ENCODE measurements at regions not wholly inside any gene's neighbourhood (a gene's known extent, or its start where the extent isn't known, plus 50 kb on each side); places are given as distances from the start of the nearest gene placed in this dataset.

- H3K4me1 ChIP-seq (ENCODE audit: control insufficient read depth in 2 of 3, insufficient read depth in 2 of 3, low read depth in 1 of 3, low read length in 3 of 3): no peaks in the 10 kb centered on the region
- no peaks in the 10 kb centered on the region for H3K9me3 ChIP-seq (ENCODE audit: control insufficient read depth in 2 of 3, insufficient read depth in 1 of 3, low read length in 3 of 3)
- no peak overlapping the region for H3K9ac ChIP-seq (ENCODE audit: low read length in 3 of 3)
- TF ChIP-seq CTCF (IDR thresholded peaks at IDR 0.05; ENCODE audit: borderline replicate concordance, extremely low read depth, insufficient read depth): no peak
- no peak for FAIRE-seq
- no peak for DNase-seq
- H3K27me3 ChIP-seq (ENCODE audit: control insufficient read depth, insufficient read depth, low read length): no peaks in the 10 kb centered on the region
- H3K4me3 ChIP-seq (ENCODE audit: low read length in 3 of 3): no peak overlapping the region
- H3K36me3 ChIP-seq (ENCODE audit: control insufficient read depth in 2 of 3, insufficient read depth in 3 of 3, low read length in 3 of 3): no peaks in the 10 kb centered on the region
- intact Hi-C loops (cut with DNase I): no loop called here
- no peak overlapping the region for H3K27ac ChIP-seq (ENCODE audit: low read depth in 2 of 2, low read length in 2 of 2)
Measured at GRCh38 chr3:166071831-166072230, 234.6 kb upstream of the BCHE start.

- DNase-seq (no peak), FAIRE-seq (no peak)
- intact Hi-C loops (cut with DNase I): no loop called here
- H3K9ac ChIP-seq (ENCODE audit: low read length in 3 of 3): no peak overlapping the region
- no peaks in the 10 kb centered on the region for H3K9me3 ChIP-seq (ENCODE audit: control insufficient read depth in 2 of 3, insufficient read depth in 1 of 3, low read length in 3 of 3)
- H3K4me1 ChIP-seq (ENCODE audit: control insufficient read depth in 2 of 3, insufficient read depth in 2 of 3, low read depth in 1 of 3, low read length in 3 of 3): no peaks in the 10 kb centered on the region
- no peak overlapping the region for H3K4me3 ChIP-seq (ENCODE audit: low read length in 3 of 3)
- H3K27me3 ChIP-seq (ENCODE audit: control insufficient read depth, insufficient read depth, low read length): no peaks in the 10 kb centered on the region
- no peak for TF ChIP-seq CTCF (IDR thresholded peaks at IDR 0.05; ENCODE audit: borderline replicate concordance, extremely low read depth, insufficient read depth)
- H3K36me3 ChIP-seq (ENCODE audit: control insufficient read depth in 2 of 3, insufficient read depth in 3 of 3, low read length in 3 of 3): no peaks in the 10 kb centered on the region
- no peak overlapping the region for H3K27ac ChIP-seq (ENCODE audit: low read depth in 2 of 2, low read length in 2 of 2)
Measured at GRCh38 chr3:166064476-166064875, 227.3 kb upstream of the BCHE start.

DNA sequence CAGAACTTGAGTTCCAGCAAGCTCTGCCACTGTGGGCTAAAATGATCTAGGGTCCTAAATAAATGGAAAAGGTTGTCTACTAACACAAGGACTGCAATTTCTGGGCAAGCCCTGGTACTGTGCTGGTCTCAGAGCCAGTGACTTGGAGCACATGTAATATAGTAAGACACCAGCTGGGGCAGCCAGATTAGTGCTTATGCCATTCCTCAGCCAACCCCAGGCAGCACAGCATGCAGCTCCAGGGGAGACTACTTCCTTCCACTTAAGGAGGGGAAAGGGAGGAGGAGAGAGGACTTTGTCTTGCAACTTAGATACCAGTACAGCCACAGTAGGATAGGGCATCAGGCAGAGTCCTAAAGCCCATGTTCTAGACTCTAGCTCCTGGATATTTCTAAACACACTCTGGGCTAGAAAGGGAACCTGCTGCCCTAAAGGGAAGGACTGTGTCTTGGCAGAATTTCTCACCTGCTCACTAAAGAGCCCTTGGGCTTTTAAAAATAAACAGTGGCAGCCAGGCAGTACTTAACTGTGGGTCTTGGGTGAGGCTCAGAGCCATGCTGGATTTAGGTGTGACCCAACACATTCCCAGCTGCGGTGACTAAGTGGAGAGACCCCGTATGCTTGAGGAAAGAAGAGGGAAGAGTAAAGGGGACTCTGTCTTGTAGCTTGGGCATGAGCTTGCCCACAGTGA is 223.7 kb upstream of the BCHE start:
- DNase-seq (no peak), FAIRE-seq (no peak)
- no peaks in the 10 kb centered on the region for H3K4me1 ChIP-seq (ENCODE audit: control insufficient read depth in 2 of 3, insufficient read depth in 2 of 3, low read depth in 1 of 3, low read length in 3 of 3)
- no peak overlapping the region for H3K9ac ChIP-seq (ENCODE audit: low read length in 3 of 3)
- H3K27ac ChIP-seq (ENCODE audit: low read depth in 2 of 2, low read length in 2 of 2): no peak overlapping the region
- intact Hi-C loops (cut with DNase I): no loop called here
- no peaks in the 10 kb centered on the region for H3K27me3 ChIP-seq (ENCODE audit: control insufficient read depth, insufficient read depth, low read length)
- no peaks in the 10 kb centered on the region for H3K9me3 ChIP-seq (ENCODE audit: control insufficient read depth in 2 of 3, insufficient read depth in 1 of 3, low read length in 3 of 3)
- no peak for TF ChIP-seq CTCF (IDR thresholded peaks at IDR 0.05; ENCODE audit: borderline replicate concordance, extremely low read depth, insufficient read depth)
- H3K4me3 ChIP-seq (ENCODE audit: low read length in 3 of 3): no peak overlapping the region
- H3K36me3 ChIP-seq (ENCODE audit: control insufficient read depth in 2 of 3, insufficient read depth in 3 of 3, low read length in 3 of 3): no peaks in the 10 kb centered on the region

DNA sequence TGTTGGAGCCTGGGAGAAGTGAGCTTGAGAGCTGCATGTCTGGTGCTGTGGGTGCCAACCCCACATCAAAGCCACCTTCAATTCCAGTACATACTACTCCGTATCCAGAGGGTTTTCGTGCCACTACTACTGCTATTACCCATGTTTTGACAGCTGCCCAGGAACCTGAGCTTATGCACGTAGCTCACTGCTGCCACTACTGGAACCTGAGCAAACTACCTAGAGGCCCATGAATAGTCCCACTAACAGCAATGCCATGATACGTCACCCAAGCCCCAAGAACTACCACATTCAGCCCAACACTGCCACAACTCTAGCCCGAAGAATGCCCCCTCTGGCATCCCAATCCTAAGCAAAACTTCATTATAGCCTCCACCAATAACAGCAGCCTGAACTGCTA is 215.2 kb upstream of the BCHE start:
- intact Hi-C loops (cut with DNase I): no loop called here
- no peak overlapping the region for H3K27ac ChIP-seq (ENCODE audit: low read depth in 2 of 2, low read length in 2 of 2)
- H3K4me3 ChIP-seq (ENCODE audit: low read length in 3 of 3): no peak overlapping the region
- DNase-seq: no peak
- TF ChIP-seq CTCF (IDR thresholded peaks at IDR 0.05; ENCODE audit: borderline replicate concordance, extremely low read depth, insufficient read depth): no peak
- no peaks in the 10 kb centered on the region for H3K9me3 ChIP-seq (ENCODE audit: control insufficient read depth in 2 of 3, insufficient read depth in 1 of 3, low read length in 3 of 3)
- FAIRE-seq: no peak
- H3K9ac ChIP-seq (ENCODE audit: low read length in 3 of 3): no peak overlapping the region
- H3K4me1 ChIP-seq (ENCODE audit: control insufficient read depth in 2 of 3, insufficient read depth in 2 of 3, low read depth in 1 of 3, low read length in 3 of 3): no peaks in the 10 kb centered on the region
- no peaks in the 10 kb centered on the region for H3K36me3 ChIP-seq (ENCODE audit: control insufficient read depth in 2 of 3, insufficient read depth in 3 of 3, low read length in 3 of 3)
- H3K27me3 ChIP-seq (ENCODE audit: control insufficient read depth, insufficient read depth, low read length): no peaks in the 10 kb centered on the region
